Stimulated activated CD4-positive, alpha-beta T cell treated with anti-CD3 and anti-CD28 coated beads, Interleukin-15, amount 100 ng/mL, for 48 hours (primary cell): ENCODE measurements at regions not wholly inside any gene's neighbourhood (a gene's known extent, or its start where the extent isn't known, plus 50 kb on each side); places are given as distances from the start of the nearest gene placed in this dataset.
"Not testable (repeated sequence)": the region's sequence is repeated elsewhere in the genome, so short reads cannot be mapped to it uniquely, and the experiment has no call there.

Experiments
- DNase-seq, 2 donors: peaks; one replicate each; pipeline ENCODE4 v3.0.0-alpha.2; 2020; ENCODE audit warnings: low read depth in 2 of 2

- no peak for DNase-seq
These were observed 344.3 kb upstream of the CLINT1 start for GRCh38 chr5:158203261-158203660.

GRCh38 chr5:158202801-158203200 lies 343.9 kb upstream of the CLINT1 start:
- no peak for DNase-seq

DNA sequence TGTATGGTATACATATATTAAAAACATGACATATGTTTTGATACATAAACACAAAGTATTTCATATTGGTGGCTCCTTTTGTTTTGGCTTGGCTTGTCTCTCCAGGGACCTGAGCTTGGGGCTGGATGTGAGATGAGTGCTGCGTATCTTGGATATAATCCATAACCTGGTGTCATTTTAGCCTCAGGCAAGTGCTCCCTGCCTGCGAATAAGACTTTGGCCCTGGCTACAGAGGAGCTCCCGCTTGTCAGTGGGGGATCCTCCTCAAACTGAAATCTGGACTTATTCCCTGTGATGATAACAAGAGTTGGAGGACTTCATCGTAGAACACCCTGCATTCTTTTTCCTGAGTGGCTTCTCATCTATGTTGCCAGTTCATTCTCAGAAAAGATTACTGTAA lies 341.7 kb upstream of the CLINT1 start:
- DNase-seq: no peak

DNA sequence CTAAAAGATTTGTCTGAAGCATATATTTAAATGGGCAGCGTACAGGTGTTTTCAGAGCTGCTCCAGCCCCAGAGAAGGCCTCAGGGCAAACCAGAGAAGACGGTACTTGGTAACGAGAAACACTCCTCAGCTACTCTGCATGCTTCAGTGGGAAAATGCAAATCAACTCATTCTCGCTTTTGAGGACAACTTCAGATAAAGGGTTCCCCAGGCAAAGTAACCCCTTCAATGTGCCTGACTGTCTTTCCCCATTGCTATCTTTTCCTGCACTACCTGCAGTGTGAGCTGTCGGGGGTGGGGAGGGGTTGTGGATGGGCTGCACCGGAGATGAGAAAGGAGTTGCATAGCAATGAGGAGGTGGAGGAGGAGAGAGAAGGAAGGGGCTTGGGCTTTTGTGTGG lies 339.7 kb upstream of the CLINT1 start:
- no peak for DNase-seq

DNA sequence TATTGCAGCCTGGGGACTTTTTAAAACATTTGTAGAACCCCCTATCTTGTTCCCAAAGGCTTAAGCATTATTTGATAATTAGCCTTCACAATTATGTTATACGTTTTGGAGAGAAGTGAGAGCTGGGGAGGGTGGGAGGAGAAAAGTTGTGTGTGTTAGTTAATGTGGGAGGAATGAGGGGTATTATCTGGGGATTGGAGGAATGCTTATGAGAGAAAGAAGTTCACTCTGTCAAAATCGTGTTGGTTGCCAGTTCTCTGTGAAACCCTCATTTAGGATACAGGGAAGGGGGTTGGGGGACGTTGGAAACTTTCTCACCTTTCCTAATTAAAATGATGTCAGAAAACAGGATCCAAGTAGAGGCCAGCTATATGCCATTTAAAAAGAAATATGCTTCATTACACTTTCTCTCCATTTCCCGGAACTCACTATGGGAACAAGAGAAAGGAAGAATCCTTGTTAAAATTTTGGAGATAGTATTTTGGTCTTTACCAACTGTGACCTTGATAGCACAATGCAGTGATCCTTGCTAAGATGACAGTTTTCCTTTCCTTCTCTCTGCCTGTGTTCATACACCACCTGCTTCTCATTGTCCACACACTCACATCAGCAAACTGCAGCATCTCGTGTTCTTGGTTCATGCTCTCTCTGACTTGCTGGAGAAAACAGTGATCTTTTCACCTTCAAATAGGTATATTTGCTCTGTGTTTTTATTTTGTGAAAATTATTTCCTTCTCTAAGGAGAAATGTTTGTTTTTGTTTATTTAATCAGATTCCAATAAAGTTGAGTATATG lies 336.7 kb upstream of the CLINT1 start:
- DNase-seq: no peak

GRCh38 chr5:158194561-158194976 lies 335.6 kb upstream of the CLINT1 start:
- no peak for DNase-seq

DNA sequence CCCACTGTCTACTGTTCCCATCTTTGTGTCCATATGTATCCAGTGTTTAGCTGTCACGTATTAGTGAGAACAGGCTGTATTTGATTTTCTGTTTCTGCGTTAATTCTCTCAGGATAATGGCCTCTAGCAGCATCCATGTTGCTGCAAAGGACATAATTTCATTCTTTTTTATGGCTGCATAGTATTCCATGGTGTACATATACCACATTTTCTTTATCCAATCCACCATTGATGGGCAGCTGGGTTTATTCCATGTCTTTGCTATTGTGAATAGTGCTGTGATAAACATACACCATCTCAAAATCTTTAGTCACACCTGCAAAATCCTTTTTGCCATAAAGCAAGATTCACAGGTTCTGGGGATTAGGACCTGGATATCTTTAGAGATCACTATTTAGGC lies 334.4 kb upstream of the CLINT1 start:
- DNase-seq: not testable (repeated sequence)

DNA sequence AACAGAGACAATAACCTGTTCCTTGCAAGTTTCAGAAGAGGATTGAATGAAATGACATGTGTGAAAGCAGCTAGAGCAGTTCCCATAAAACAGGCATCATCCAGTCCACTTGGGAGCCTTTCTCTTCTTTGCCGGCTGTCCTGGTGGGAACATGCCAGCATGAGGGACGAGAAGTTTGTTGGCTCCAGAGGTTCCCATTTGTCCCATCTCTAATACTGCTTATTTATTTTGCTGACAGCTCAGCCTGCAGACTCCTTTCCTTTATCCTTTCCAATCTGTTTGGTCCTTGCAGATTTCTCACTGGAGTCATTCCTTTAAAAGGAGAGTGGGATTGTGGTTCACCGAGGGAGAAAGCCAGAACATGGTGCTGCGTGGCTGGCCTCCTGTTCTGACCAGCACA lies 321.5 kb upstream of the CLINT1 start:
- DNase-seq: no peak

DNA sequence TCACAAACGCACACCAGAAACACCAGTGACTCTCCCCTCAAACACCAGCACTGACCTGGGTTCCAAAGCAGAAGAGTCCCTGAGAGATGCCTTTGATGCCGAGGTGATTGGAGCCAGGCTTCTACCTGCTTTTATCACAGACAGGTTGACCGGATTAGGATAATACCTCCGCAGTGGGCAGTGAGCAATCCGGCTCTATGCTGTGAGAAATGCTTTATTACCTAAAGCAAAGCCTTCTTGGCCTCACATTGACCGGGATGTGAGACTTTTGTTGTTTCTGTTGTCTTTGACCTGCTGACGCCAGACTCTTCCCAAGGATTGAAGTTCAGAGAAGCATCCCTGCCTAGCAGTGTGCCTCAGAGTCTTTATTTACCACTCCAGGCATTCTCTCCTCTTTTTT lies 320.3 kb upstream of the CLINT1 start:
- no peak for DNase-seq

GRCh38 chr5:158178535-158178934 lies 319.6 kb upstream of the CLINT1 start:
- no peak for DNase-seq

- no peak for DNase-seq
These were observed 318.2 kb upstream of the CLINT1 start for GRCh38 chr5:158177146-158177545.

DNA sequence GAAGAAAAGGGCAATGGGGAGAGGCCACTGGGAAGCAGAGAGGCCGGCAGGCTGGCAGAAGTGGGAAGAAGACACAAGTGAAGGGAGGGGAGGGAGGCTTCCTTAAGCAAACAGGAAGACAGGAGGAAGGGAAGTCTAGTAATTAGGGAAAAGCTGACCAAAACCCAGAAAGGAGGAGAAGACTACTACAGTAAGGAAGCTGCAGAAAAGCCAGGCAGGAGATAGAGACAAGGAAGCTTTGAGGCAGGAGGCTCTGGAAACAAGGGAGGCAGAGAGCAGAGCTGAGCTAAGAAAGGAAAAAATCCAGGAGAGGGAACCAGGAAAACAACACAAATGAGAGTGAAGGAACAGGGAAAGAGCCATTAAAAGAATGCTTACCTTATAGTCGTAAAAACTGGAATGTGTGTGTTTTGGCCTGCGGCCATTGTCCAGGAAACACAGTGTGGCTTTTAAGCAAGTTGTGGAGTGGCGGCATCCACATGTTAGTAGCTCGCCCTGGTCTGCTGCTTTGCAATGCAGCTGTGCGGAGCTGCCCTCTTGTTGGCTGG lies 317.1 kb upstream of the CLINT1 start:
- no peak for DNase-seq

- peak; percentile 10 to 35 for DNase-seq
These were observed 316.2 kb upstream of the CLINT1 start for GRCh38 chr5:158174918-158175851.

DNA sequence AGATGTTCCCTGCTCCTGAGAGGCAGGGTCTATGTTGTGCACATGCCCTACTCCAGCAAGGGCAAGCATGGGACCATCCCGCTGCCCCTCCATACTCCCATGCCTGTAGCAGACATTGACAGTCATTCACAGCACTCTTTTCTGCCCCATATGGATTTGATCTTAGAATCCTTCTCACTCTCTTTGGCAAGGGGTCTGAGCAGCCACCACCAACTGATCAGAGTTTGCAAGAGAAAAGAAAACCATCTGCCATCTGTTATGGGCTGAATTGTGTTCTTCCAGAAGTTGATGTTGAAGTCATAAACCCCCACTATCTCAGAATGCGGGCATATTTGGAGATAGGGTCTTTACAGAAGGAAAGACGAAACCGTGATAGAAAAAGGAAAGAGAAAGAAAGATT lies 315.1 kb upstream of the CLINT1 start:
- no peak for DNase-seq

DNA sequence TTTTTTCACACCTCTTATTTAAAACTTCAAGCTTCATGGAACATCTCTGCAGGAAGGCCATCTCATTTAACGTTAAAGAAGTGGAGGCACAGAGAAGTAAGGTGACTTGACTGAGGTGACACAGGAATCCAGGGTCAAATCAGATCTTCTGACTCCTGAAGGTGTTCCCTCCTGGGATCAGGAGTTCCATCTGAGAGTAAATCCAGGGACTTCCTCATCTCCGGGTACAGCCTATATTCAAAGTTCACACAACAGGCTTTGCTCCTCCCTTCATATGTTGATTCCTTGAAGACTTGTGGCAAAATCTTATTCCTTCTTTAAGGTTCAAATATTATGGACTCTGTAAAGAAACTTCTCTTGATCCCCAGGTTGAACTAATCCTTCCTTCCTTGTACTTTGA lies 313.1 kb upstream of the CLINT1 start:
- no peak for DNase-seq

DNA sequence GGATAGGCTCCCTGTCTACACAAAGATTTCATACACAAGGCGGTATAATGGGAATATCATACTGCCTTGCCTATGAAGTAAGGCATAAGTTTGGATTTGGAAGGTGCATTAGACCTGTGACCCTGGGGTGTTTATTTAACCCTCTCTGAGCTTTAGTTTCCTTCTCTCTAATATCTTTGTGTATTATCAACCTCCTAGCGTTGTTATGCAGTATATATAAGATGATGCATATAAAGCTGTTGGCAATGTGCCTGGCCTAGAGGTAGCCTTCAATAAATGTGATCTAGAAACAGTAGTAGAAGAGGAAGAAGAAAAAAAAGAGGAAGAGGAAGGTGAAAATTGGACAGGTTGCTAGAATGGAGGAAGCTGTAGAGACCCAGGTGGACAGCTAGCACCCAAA lies 311.6 kb upstream of the CLINT1 start:
- DNase-seq: no peak

GRCh38 chr5:158170060-158170459 lies 311.1 kb upstream of the CLINT1 start:
- no peak for DNase-seq

DNA sequence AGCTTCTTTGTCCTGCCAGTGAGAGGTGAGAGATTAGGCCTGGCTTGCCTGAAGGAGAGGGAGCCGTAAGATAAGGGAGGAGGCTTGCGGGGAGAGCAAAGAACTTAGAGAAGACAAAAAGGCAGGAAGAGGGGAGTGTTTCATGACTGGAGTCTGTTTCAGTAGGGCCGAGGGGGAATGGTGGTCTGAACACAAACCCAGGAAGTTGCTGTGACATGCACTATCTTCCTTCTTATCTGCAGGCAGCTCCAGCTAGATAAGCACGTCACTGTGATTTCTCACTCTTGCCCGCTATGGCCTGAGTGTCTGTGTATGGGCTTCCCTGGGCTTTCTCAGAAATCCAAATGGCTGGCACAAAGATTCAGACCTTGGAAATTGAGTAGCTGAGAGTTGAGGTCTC lies 307.5 kb upstream of the CLINT1 start:
- no peak for DNase-seq

GRCh38 chr5:158165647-158166046 lies 306.7 kb upstream of the CLINT1 start:
- no peak for DNase-seq

- no peak for DNase-seq
These were observed 305.5 kb upstream of the CLINT1 start for GRCh38 chr5:158164296-158165047.

DNA sequence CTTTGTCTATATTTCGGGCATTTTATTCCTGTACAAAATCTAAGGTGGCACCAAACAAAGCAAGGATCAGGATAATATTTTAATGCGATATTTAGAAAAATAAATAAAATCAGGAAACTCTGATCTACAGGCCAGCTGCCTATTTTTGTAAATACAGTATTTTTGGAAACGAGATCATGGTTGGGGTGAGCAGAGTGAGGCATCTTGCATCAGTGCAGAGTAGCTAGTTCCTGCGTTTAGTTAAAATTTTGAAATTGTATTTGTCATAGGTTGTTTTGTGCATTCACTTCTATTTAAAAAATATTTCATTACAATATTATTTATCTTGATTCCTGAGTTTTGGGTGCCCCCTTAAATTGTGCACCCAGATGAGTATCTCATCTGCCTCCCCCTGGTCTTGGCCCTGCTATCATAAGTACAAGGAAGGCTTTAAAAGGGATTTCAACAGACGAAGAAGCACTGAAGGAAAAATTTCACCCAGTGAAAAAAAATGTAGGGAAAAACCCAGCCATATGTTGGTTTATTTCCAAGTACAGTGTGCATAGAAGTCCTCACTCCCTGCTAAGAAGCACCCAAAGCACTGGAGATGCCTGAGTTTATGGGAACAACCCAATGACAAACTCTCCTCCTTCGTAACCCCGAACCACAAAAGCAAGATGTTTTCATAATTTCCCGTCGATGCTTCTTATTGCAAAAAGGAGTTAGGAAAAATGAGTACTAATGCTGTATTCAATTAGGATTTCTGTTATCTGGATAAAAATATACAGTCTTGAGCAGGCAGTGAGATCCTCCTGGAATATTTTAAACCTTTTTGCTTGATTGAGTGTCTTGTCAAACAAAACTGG lies 304.7 kb upstream of the CLINT1 start:
- no peak for DNase-seq
